K562 (cell line): ENCODE measurements at regions not wholly inside any gene's neighbourhood (a gene's known extent, or its start where the extent isn't known, plus 50 kb on each side); places are given as distances from the start of the nearest gene placed in this dataset.
A peak's percentile ranks its signal among the peaks of the same experiment; 100 is the strongest.

Experiments
- ATAC-seq: fragments of 200-7000 bp; cut with Tn5 transposase; 3 replicates; pipeline ENCODE4 v1.9.1; 2020; ENCODE audit warnings: moderate library complexity
- BruUV-seq: library from RNA; stranded (reverse); fragments of 400-500 nt; replicated peaks from 2 replicates; lab custom pipeline; 2021; lab: Mats Ljungman, UMichigan
- CTCF ChIA-PET: fragments of 300-600 bp; formaldehyde crosslinking; extraction: SDS; loops from one replicate; lab custom pipeline; 2021; ENCODE audit warnings: low intra/inter-chr PET ratio; lab: Yijun Ruan, JAX
- POLR2A ChIA-PET: fragments of 300-600, 350-650 bp; sonication (Branson Sonifier 250); formaldehyde crosslinking; extraction: SDS; loops from one replicate; lab custom pipeline; 2021; ENCODE audit warnings: antibody characterized with exemption, inconsistent platforms; lab: Yijun Ruan, JAX
- DNase-seq, 4 experiments: peaks; one replicate each; pipeline versions ENCODE4 v3.0.0 to v3.0.0-alpha.2; 2011 to 2018; ENCODE audit warnings: low spot score in 3 of 4, mixed read lengths in 3 of 4; ENCODE audit errors: extremely low read depth in 1 of 4
- FAIRE-seq: peaks from 2 replicates; lab custom pipeline; 2011; peaks lifted over from hg19 to GRCh38; lab: Jason Lieb, UNC
- H2AFZ ChIP-seq: 2 replicates; pipeline ENCODE4 v1.6.0; 2011; ENCODE audit warnings: low read depth, low read length, control low read depth, inconsistent platforms
- H3K27ac ChIP-seq: fragments of 200-600 bp; 3 replicates; pipeline ENCODE4 v1.8.0; 2011; ENCODE audit warnings: low read depth, mild to moderate bottlenecking, control low read depth, inconsistent platforms, low read length, moderate library complexity, mixed read lengths; ENCODE audit errors: extremely low read depth
- H3K27me3 ChIP-seq, 2 experiments: fragments of 300-600 bp in 1 of 2; 2 replicates in 1 of 2; 3 replicates in 1 of 2; pipeline versions ENCODE4 v1.6.0 to v1.8.0; 2011; ENCODE audit warnings: inconsistent platforms in 2 of 2, low read length in 2 of 2, mild to moderate bottlenecking in 1 of 2, mixed read lengths in 1 of 2, moderate library complexity in 1 of 2; ENCODE audit not compliant: control insufficient read depth in 2 of 2, insufficient read depth in 2 of 2
- H3K36me3 ChIP-seq: fragments of 300-600 bp; 3 replicates; pipeline ENCODE4 v1.8.0; 2011; ENCODE audit warnings: mild to moderate bottlenecking, low read length, inconsistent platforms; ENCODE audit not compliant: control insufficient read depth, insufficient read depth
- H3K4me1 ChIP-seq, 2 experiments: fragments of 200-600 bp in 1 of 2; replicated peaks in 1 of 2; 2 replicates in 1 of 2; 3 replicates in 1 of 2; pipeline versions ENCODE4 v1.5.1 to v1.8.0; 2011; ENCODE audit warnings: inconsistent platforms in 2 of 2, low read length in 2 of 2, mild to moderate bottlenecking in 1 of 2, mixed read lengths in 1 of 2, moderate library complexity in 1 of 2; ENCODE audit not compliant: control insufficient read depth in 2 of 2, insufficient read depth in 2 of 2
- H3K4me2 ChIP-seq: 2 replicates; pipeline ENCODE4 v1.6.1; 2011; ENCODE audit warnings: low read length, control low read depth, inconsistent platforms, mixed read lengths; ENCODE audit not compliant: insufficient read depth
- H3K4me3 ChIP-seq: fragments of 200-600 bp; sonication (generic), shearing (Covaris generic); 2 replicates; pipeline ENCODE4 v1.5.1; 2016; ENCODE audit warnings: control low read depth, inconsistent platforms
- H3K79me2 ChIP-seq: fragments of 200-600 bp; 3 replicates; pipeline ENCODE4 v1.8.0; 2011; ENCODE audit warnings: low read length, inconsistent platforms; ENCODE audit not compliant: control insufficient read depth, insufficient read depth
- H3K9ac ChIP-seq, 2 experiments: 2 replicates each; pipeline versions ENCODE4 v1.6.0 to v1.6.1; 2011; ENCODE audit warnings: low read depth in 2 of 2, low read length in 2 of 2, control low read depth in 1 of 2, inconsistent platforms in 1 of 2, mild to moderate bottlenecking in 1 of 2, mixed read lengths in 1 of 2; ENCODE audit not compliant: insufficient read depth in 1 of 2
- H3K9me1 ChIP-seq: one replicate; pipeline ENCODE4 v1.6.0; 2011; ENCODE audit warnings: inconsistent platforms, mild to moderate bottlenecking, low read length, moderate library complexity; ENCODE audit not compliant: control insufficient read depth, insufficient read depth
- H3K9me3 ChIP-seq: replicated peaks from 2 replicates; pipeline ENCODE4 v1.5.1; 2011; ENCODE audit warnings: low read depth, low read length, inconsistent platforms; ENCODE audit not compliant: control insufficient read depth, insufficient read depth
- H4K20me1 ChIP-seq: replicated peaks from 2 replicates; pipeline ENCODE4 v1.6.1; 2011; ENCODE audit warnings: low read length, inconsistent platforms, mixed read lengths; ENCODE audit not compliant: control insufficient read depth, insufficient read depth
- FOSL1 ChIP-seq: fragments of 200-800 bp; sonication (Bioruptor generic); conservative IDR thresholded peaks from 2 replicates; pipeline ENCODE4 v1.6.1; 2016; ENCODE audit warnings: missing genetic modification characterization, missing compliant biosample characterization
- NFRKB ChIP-seq: fragments of 450-650 bp; IDR thresholded peaks from 2 replicates; pipeline ENCODE4 v1.6.1; 2016; ENCODE audit warnings: low read depth
- PRPF4 ChIP-seq: fragments of 200-400 bp; formaldehyde crosslinking; IDR thresholded peaks from one replicate; pipeline ENCODE4 v1.6.1; 2017; ENCODE audit warnings: low read length, low read depth, mild to moderate bottlenecking; ENCODE audit not compliant: insufficient read depth, poor library complexity, severe bottlenecking
- SNIP1 ChIP-seq: fragments of 450-650 bp; IDR thresholded peaks from 2 replicates; pipeline ENCODE4 v1.7.1; 2017; ENCODE audit warnings: low read depth, mild to moderate bottlenecking
- SRSF3 ChIP-seq: fragments of 200-400 bp; formaldehyde crosslinking; IDR thresholded peaks from 2 replicates; pipeline ENCODE4 v1.6.1; 2016; ENCODE audit warnings: mild to moderate bottlenecking, low read length, moderate library complexity; ENCODE audit not compliant: insufficient read depth
- ZFP36 ChIP-seq: fragments of 150-350 bp; IDR thresholded peaks from 2 replicates; pipeline ENCODE4 v1.6.1; 2018; ENCODE audit warnings: low read length, low read depth; ENCODE audit not compliant: partially characterized antibody
- ZNF263 ChIP-seq: sonication (generic); formaldehyde crosslinking; IDR thresholded peaks from 2 replicates; pipeline ENCODE4 v1.8.0; 2022; ENCODE audit warnings: mild to moderate bottlenecking, missing genetic modification reagents, borderline replicate concordance
- WGBS: fragments of 100-300 bp; shearing (Covaris generic); methylation state at CpG from one replicate; pipeline ENCODE4 v1.1.6; 2016; ENCODE audit warnings: low coverage, mixed read lengths; ENCODE audit not compliant: insufficient coverage; ENCODE audit errors: missing lambda C conversion rate; 5-methylcytosine and 5-hydroxymethylcytosine counted together
- in situ Hi-C: fragments of 300-500 bp; cut with MboI; formaldehyde crosslinking; loops from 4 replicates; pipeline ENCODE4 v1.15.0; 2018; ENCODE audit warnings: inconsistent platforms, mixed read lengths
- intact Hi-C: fragments of 100-400 bp; cut with micrococcal nuclease; formaldehyde crosslinking; loops from 2 replicates; pipeline ENCODE4 v1.14.2; 2022
- TF ChIP-seq, protein P1 (sequence below): sonication (generic); IDR thresholded peaks from 2 replicates; pipeline ENCODE4 v1.6.1; 2016
- TF ChIP-seq, protein P2 (sequence below): fragments of 450-650 bp; formaldehyde crosslinking; IDR thresholded peaks from 2 replicates; pipeline ENCODE4 v1.4.0; 2020; ENCODE audit warnings: mild to moderate bottlenecking, moderate library complexity
- TF ChIP-seq, protein P3 (sequence below): fragments of 450-650 bp; IDR thresholded peaks from 2 replicates; pipeline ENCODE4 v1.6.1; 2018; ENCODE audit warnings: mild to moderate bottlenecking, low read depth; ENCODE audit not compliant: partially characterized antibody

DNA sequence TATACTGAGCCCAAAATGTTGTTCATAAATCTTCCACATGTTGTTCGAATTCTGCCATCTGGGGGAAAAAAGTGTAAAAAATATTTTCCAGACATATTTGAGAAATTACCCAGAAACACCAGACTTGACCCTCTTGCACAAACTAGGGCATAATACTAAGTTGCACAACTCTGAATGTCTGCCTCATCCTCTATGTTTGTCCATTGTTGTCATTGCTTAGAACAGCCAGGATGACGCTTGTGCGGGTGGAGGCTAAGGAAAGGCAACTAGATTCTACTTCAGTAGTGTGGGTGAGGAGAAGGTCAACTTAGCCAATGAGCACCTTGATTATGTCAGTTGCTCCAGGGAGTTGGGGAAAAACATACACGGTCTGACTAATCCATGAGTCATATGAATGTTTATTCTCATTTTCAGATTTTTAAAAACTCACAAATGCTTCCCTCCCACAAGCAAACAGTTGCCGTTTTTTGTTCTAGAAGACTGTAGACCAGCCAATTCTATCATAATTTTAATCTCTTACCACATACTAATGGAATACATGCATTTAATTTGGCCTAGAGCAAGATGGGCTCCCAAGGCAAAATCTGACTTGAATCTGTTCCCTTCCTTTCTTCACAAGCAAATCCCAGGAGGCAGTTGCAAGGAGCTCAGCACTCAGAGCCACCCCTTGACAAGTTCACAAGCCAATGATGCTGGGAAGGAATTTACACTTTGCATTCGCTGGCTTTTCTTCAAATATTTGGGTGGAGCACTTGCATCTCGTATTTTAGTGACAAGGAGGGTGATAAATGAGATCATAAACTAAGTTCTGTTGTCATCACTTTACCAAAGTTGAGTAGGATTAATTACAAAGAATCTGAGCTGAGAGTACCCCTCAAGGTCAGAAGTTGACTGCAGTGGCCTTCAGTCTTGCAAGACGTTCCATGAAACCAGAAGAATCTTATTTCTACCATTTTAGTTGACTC, 163.2 kb upstream of the TWIST2 start:
- H4K20me1 ChIP-seq = no peaks in the 10 kb centered on the region; the same call in 1 of the 2 replicates
- peak; percentile 68 for TF ChIP-seq FOSL1 (tag)
- TF ChIP-seq, protein P1, sequence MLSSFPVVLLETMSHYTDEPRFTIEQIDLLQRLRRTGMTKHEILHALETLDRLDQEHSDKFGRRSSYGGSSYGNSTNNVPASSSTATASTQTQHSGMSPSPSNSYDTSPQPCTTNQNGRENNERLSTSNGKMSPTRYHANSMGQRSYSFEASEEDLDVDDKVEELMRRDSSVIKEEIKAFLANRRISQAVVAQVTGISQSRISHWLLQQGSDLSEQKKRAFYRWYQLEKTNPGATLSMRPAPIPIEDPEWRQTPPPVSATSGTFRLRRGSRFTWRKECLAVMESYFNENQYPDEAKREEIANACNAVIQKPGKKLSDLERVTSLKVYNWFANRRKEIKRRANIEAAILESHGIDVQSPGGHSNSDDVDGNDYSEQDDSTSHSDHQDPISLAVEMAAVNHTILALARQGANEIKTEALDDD = no peak
- DNase-seq = no peak
- no peak overlapping the region for H3K9ac ChIP-seq
- H3K9me3 ChIP-seq = no peaks in the 10 kb centered on the region
- intact Hi-C loops (no loop called here), in situ Hi-C loops (no loop called here)
- WGBS = 2% methylated on average over 7 of the region's 8 CpGs
- ChIA-PET CTCF (no interaction called here), POLR2A (interaction anchor here (0.8 kb wide), 1 partner anchor 314 kb away, joined by 3 read pairs; no protein-coding TSS in a partner anchor)
- no peak overlapping the region for H3K4me3 ChIP-seq
- no peaks in the 10 kb centered on the region for H3K36me3 ChIP-seq
- H3K9me1 ChIP-seq = no peaks in the 10 kb centered on the region
- peaks cover 0 to 12% of the 10 kb centered on the region in 2 experiments; a peak in 3 of 5 replicates for H3K27me3 ChIP-seq
- no peaks in the 10 kb centered on the region for H3K4me1 ChIP-seq
- FAIRE-seq = no peak
- no peak for ATAC-seq
- BruUV-seq = no TSS peak
- H3K4me2 ChIP-seq = no peak overlapping the region
- H2AFZ ChIP-seq = no peak overlapping the region
- H3K27ac ChIP-seq = no peak overlapping the region
- no peaks in the 10 kb centered on the region for H3K79me2 ChIP-seq

DNA sequence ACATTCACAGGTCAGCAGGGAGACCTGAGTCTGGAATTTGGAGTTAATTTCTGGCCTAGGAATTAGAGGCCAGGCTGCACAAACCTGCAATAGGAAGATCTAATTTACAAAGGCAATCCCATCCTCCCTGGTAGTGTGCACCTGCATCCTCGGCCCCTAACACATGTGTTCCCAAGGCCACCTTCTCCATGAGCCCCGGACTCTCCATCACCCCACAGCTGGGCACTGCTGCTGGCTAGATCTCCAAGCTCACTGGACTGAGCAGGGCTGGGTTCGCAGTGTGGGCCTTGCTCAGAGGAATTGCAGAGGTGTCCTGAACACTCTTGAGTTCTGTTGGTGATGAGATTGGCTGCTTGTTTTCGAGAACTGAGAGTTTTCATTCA, 162.6 kb upstream of the TWIST2 start:
- no peak for FAIRE-seq
- no peaks in the 10 kb centered on the region for H3K9me1 ChIP-seq
- in situ Hi-C loops = no loop called here
- peaks cover 0 to 12% of the 10 kb centered on the region in 2 experiments; a peak in 3 of 5 replicates for H3K27me3 ChIP-seq
- no peaks in the 10 kb centered on the region for H3K9me3 ChIP-seq
- H3K9ac ChIP-seq = no peak overlapping the region
- BruUV-seq = no TSS peak
- H3K4me2 ChIP-seq = no peak overlapping the region
- no peak overlapping the region for H3K27ac ChIP-seq
- ChIA-PET POLR2A (no interaction called here), CTCF (no interaction called here)
- no peak overlapping the region for H3K4me3 ChIP-seq
- no peak for DNase-seq
- no peaks in the 10 kb centered on the region; the same call in 1 of the 2 replicates for H4K20me1 ChIP-seq
- ATAC-seq = no peak
- H3K79me2 ChIP-seq = no peaks in the 10 kb centered on the region
- intact Hi-C loops = no loop called here
- no peaks in the 10 kb centered on the region for H3K36me3 ChIP-seq
- no peaks in the 10 kb centered on the region for H3K4me1 ChIP-seq
- WGBS = 0% methylated on average over 4 of the region's 4 CpGs
- no peak overlapping the region for H2AFZ ChIP-seq
- TF ChIP-seq, protein P2, sequence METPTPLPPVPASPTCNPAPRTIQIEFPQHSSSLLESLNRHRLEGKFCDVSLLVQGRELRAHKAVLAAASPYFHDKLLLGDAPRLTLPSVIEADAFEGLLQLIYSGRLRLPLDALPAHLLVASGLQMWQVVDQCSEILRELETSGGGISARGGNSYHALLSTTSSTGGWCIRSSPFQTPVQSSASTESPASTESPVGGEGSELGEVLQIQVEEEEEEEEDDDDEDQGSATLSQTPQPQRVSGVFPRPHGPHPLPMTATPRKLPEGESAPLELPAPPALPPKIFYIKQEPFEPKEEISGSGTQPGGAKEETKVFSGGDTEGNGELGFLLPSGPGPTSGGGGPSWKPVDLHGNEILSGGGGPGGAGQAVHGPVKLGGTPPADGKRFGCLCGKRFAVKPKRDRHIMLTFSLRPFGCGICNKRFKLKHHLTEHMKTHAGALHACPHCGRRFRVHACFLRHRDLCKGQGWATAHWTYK (CRISPR knock-in tag) = no peak
- TF ChIP-seq SRSF3 (no peak), ZNF263 (no peak), ZFP36 (no peak), PRPF4 (no peak), NFRKB (no peak), SNIP1 (no peak)
- TF ChIP-seq, protein P3, sequence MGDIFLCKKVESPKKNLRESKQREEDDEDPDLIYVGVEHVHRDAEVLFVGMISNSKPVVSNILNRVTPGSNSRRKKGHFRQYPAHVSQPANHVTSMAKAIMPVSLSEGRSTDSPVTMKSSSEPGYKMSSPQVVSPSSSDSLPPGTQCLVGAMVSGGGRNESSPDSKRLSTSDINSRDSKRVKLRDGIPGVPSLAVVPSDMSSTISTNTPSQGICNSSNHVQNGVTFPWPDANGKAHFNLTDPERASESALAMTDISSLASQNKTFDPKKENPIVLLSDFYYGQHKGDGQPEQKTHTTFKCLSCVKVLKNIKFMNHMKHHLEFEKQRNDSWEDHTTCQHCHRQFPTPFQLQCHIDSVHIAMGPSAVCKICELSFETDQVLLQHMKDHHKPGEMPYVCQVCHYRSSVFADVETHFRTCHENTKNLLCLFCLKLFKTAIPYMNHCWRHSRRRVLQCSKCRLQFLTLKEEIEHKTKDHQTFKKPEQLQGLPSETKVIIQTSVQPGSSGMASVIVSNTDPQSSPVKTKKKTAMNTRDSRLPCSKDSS = no peak
